SH-SY5Y (cell line): ENCODE measurements at regions not wholly inside any gene's neighbourhood (a gene's known extent, or its start where the extent isn't known, plus 50 kb on each side); places are given as distances from the start of the nearest gene placed in this dataset.

Experiments
- GATA2 ChIP-seq: IDR thresholded peaks from 2 replicates; pipeline ENCODE4 v1.6.1; 2011; ENCODE audit warnings: mild to moderate bottlenecking, low read depth, low read length
- GATA3 ChIP-seq: IDR thresholded peaks from 2 replicates; pipeline ENCODE4 v1.6.1; 2011; ENCODE audit warnings: low read depth, mild to moderate bottlenecking, low read length, moderate library complexity

GRCh38 chr1:14392859-14393365, 205.6 kb upstream of the KAZN start:
- TF ChIP-seq GATA3: no peak
- TF ChIP-seq GATA2: no peak
